ENCODE measurements at regions not wholly inside any gene's neighbourhood (a gene's known extent, or its start where the extent isn't known, plus 50 kb on each side); places are given as distances from the start of the nearest gene placed in this dataset.
A peak's percentile ranks its signal among the peaks of the same experiment; 100 is the strongest.

GRCh38 chr6:23952245-23952644 lies 173.8 kb upstream of the NRSN1 start:
- no peaks in the 10 kb centered on the region for H3K9me3 ChIP-seq (ENCODE audit: control insufficient read depth in 4 of 4, insufficient read depth in 3 of 4, low read length in 3 of 4)
- no peak for TF ChIP-seq CTCF (IDR thresholded peaks at IDR 0.05; ENCODE audit: control extremely low read depth, extremely low read depth)
- no peak overlapping the region for H3K27ac ChIP-seq (ENCODE audit: low read depth in 1 of 2, low read length in 1 of 2)
- H3K4me3 ChIP-seq, result no peak overlapping the region
- 73 to 78% methylated on average over 3 of the region's 3 CpGs for WGBS, 2 donors
- H3K27me3 ChIP-seq (ENCODE audit: control insufficient read depth in 3 of 3, insufficient read depth in 3 of 3, low read length in 2 of 3), result no peaks in the 10 kb centered on the region
- ATAC-seq (ENCODE audit: insufficient read depth, low FRiP score), result no peak
- no peak overlapping the region for H3K9ac ChIP-seq (ENCODE audit: insufficient read depth in 1 of 2, low read length in 2 of 2)
- no peak for DNase-seq
- H3K36me3 ChIP-seq (ENCODE audit: control insufficient read depth in 4 of 4, insufficient read depth in 4 of 4, low read length in 4 of 4), result no peaks in the 10 kb centered on the region
- no peaks in the 10 kb centered on the region for H3K4me1 ChIP-seq (ENCODE audit: control insufficient read depth in 5 of 5, insufficient read depth in 5 of 5, low read length in 5 of 5)

DNA sequence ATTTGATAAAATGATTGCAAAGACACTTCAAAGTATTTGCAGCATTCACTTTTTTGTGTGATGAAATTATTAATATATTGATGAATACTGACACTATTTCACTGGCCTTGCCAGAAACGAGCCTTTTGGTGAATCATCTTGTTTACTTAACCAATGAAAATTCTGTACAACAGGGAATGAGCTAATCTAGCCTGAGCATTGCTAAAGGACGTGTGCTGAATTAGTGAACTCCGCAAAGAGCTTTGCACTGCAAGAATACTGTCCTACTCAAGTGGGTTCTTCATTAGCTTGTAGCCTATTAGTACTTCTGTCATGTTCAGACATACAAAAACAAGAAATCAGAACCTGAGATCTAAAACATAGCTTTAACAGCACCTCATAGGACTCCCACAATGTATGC lies 172.0 kb upstream of the NRSN1 start:
- no peak overlapping the region for H3K27ac ChIP-seq (ENCODE audit: low read depth in 1 of 2, low read length in 1 of 2)
- no peaks in the 10 kb centered on the region for H3K4me1 ChIP-seq (ENCODE audit: control insufficient read depth in 5 of 5, insufficient read depth in 5 of 5, low read length in 5 of 5)
- ATAC-seq (ENCODE audit: insufficient read depth, low FRiP score), result no peak
- no peak for DNase-seq
- no peaks in the 10 kb centered on the region for H3K9me3 ChIP-seq (ENCODE audit: control insufficient read depth in 4 of 4, insufficient read depth in 3 of 4, low read length in 3 of 4)
- 74 to 82% methylated on average over 3 of the region's 3 CpGs for WGBS, 2 donors
- no peak for TF ChIP-seq CTCF (IDR thresholded peaks at IDR 0.05; ENCODE audit: control extremely low read depth, extremely low read depth)
- no peaks in the 10 kb centered on the region for H3K27me3 ChIP-seq (ENCODE audit: control insufficient read depth in 3 of 3, insufficient read depth in 3 of 3, low read length in 2 of 3)
- no peak overlapping the region for H3K9ac ChIP-seq (ENCODE audit: insufficient read depth in 1 of 2, low read length in 2 of 2)
- H3K36me3 ChIP-seq (ENCODE audit: control insufficient read depth in 4 of 4, insufficient read depth in 4 of 4, low read length in 4 of 4), result no peaks in the 10 kb centered on the region
- no peak overlapping the region for H3K4me3 ChIP-seq

DNA sequence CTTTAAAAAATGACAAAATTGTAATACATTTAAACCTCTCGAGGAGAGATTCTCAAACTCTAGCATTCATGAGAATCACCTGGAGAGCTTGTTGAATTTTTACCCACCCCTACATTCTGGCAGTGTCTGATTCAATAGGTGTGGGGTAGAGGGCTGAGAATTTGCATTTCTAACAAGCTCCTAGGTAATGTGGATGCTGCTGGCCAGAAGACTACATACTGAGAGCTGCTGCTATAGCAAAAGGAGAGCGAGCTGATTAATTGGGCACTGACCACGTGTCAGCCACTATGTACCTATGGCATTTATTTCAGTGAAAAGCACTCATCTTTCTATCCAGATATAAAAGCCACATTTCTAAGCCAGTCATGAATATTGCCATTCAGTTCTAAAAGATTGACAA lies 169.0 kb upstream of the NRSN1 start:
- H3K36me3 ChIP-seq (ENCODE audit: control insufficient read depth in 4 of 4, insufficient read depth in 4 of 4, low read length in 4 of 4), result no peaks in the 10 kb centered on the region
- no peak overlapping the region for H3K9ac ChIP-seq (ENCODE audit: insufficient read depth in 1 of 2, low read length in 2 of 2)
- no peaks in the 10 kb centered on the region for H3K27me3 ChIP-seq (ENCODE audit: control insufficient read depth in 3 of 3, insufficient read depth in 3 of 3, low read length in 2 of 3)
- no peak overlapping the region for H3K27ac ChIP-seq (ENCODE audit: low read depth in 1 of 2, low read length in 1 of 2)
- H3K4me3 ChIP-seq, result no peak overlapping the region
- 70 to 81% methylated on average over 3 of the region's 3 CpGs for WGBS, 2 donors
- no peak for DNase-seq
- no peak for TF ChIP-seq CTCF (IDR thresholded peaks at IDR 0.05; ENCODE audit: control extremely low read depth, extremely low read depth)
- H3K4me1 ChIP-seq (ENCODE audit: control insufficient read depth in 5 of 5, insufficient read depth in 5 of 5, low read length in 5 of 5), result no peaks in the 10 kb centered on the region
- no peak for ATAC-seq (ENCODE audit: insufficient read depth, low FRiP score)
- H3K9me3 ChIP-seq (ENCODE audit: control insufficient read depth in 4 of 4, insufficient read depth in 3 of 4, low read length in 3 of 4), result no peaks in the 10 kb centered on the region

DNA sequence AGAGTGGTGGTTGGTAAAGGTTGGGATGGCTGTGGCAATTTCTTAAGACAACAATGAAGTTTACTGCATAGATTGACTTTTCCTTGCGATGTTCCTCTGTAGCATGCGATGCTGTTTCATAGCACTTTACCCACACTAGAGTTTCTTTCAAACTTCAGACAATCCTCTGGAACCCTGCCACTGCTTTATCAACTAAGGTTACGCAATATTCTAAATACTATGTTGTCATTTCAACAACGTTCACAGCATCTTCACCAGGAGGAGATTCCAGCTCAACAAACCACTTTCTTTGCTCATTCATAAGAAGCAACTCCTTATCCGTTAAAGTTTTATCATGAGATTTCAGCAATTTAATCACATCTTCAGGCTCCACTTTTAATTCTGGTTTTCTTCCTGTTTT lies 161.2 kb upstream of the NRSN1 start:
- no peaks in the 10 kb centered on the region for H3K9me3 ChIP-seq (ENCODE audit: control insufficient read depth in 4 of 4, insufficient read depth in 3 of 4, low read length in 3 of 4)
- peak in 2 of 3 donors; percentile 38 to 67 for DNase-seq
- H3K27ac ChIP-seq (ENCODE audit: low read depth in 1 of 2, low read length in 1 of 2), result no peak overlapping the region
- no peak for ATAC-seq (ENCODE audit: insufficient read depth, low FRiP score)
- TF ChIP-seq CTCF (IDR thresholded peaks at IDR 0.05; ENCODE audit: control extremely low read depth, extremely low read depth), result no peak
- no peak overlapping the region for H3K4me3 ChIP-seq
- H3K36me3 ChIP-seq (ENCODE audit: control insufficient read depth in 4 of 4, insufficient read depth in 4 of 4, low read length in 4 of 4), result no peaks in the 10 kb centered on the region
- H3K27me3 ChIP-seq (ENCODE audit: control insufficient read depth in 3 of 3, insufficient read depth in 3 of 3, low read length in 2 of 3), result no peaks in the 10 kb centered on the region
- no peak overlapping the region for H3K9ac ChIP-seq (ENCODE audit: insufficient read depth in 1 of 2, low read length in 2 of 2)
- WGBS, 2 donors, result 59 to 61% methylated on average over 5 of the region's 5 CpGs
- no peaks in the 10 kb centered on the region for H3K4me1 ChIP-seq (ENCODE audit: control insufficient read depth in 5 of 5, insufficient read depth in 5 of 5, low read length in 5 of 5)

All from lung (tissue), 11 donors.